GM12892 (cell line): ENCODE measurements at regions not wholly inside any gene's neighbourhood (a gene's known extent, or its start where the extent isn't known, plus 50 kb on each side); places are given as distances from the start of the nearest gene placed in this dataset.
"Not testable (repeated sequence)": the region's sequence is repeated elsewhere in the genome, so short reads cannot be mapped to it uniquely, and the experiment has no call there.

ENCODE experiments used
- DNase-seq: peaks from one replicate; pipeline ENCODE4 v3.0.0; 2011; ENCODE audit not compliant: insufficient read length
- FAIRE-seq: peaks from 2 replicates; lab custom pipeline; 2011; peaks lifted over from hg19 to GRCh38; lab: Jason Lieb, UNC
- POLR2A ChIP-seq: IDR thresholded peaks from 2 replicates; pipeline ENCODE4 v1.6.1; 2011; ENCODE audit warnings: low read depth, low read length, control low read depth
- POLR2AphosphoS5 ChIP-seq: IDR thresholded peaks from 2 replicates; pipeline ENCODE4 v1.6.1; 2011; ENCODE audit warnings: low read depth, low read length, control low read depth
- TAF1 ChIP-seq: IDR thresholded peaks from 2 replicates; pipeline ENCODE4 v1.6.1; 2011; ENCODE audit warnings: low read depth, mild to moderate bottlenecking, control low read depth, low read length, borderline replicate concordance

DNA sequence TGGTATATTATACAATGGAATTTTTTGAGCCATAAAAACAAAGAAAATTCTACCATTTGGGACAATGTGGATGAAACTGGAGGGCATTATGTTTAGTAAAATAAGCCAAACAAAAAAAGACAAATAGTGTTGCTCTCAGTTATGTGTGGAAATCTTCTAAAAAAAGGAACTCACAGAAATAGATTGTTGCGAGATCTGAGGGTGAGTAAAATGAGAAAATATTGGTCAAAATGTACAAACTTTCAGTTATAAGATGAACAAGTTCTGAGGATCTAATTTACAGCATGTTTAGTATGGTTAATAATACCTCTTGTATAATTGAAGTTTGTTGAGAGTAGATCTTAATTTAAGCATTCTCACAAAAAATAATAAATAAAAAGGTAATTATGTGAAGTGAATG lies 291.2 kb downstream of the KIF20B start:
- no peak for TF ChIP-seq POLR2A
- no peak for TF ChIP-seq TAF1
- no peak for TF ChIP-seq POLR2AphosphoS5
- FAIRE-seq (no peak), DNase-seq (no peak)

GRCh38 chr10:90007226-90007625 lies 305.8 kb downstream of the KIF20B start:
- DNase-seq, result no peak
- TF ChIP-seq POLR2AphosphoS5 (no peak), TAF1 (no peak), POLR2A (no peak)
- peak; percentile 50 for FAIRE-seq

DNA sequence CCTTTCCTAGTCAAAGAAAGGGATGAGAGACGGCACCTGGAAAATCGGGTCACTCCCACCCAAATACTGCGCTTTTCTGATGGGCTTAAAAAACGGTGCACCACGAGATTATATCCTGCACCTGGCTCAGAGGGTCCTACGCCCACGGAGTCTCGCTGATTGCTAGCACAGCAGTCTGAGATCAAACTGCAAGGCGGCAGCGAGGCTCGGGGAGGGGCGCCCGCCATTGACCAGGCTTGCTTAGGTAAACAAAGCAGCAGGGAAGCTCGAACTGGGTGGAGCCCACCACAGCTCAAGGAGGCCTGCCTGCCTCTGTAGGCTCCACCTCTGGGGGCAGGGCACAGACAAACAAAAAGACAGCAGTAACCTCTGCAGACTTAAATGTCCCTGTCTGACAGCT lies 309.9 kb downstream of the KIF20B start:
- DNase-seq, FAIRE-seq: not testable (repeated sequence)

- TF ChIP-seq TAF1, result no peak
- TF ChIP-seq POLR2A, result no peak
- TF ChIP-seq POLR2AphosphoS5, result no peak
- FAIRE-seq (no peak), DNase-seq (no peak)
These were observed 317.4 kb downstream of the KIF20B start for GRCh38 chr10:90018819-90019218.

- TF ChIP-seq POLR2A (no peak), TAF1 (no peak), POLR2AphosphoS5 (no peak)
- DNase-seq, result no peak
- no peak for FAIRE-seq
These were observed 319.1 kb downstream of the KIF20B start for GRCh38 chr10:90020506-90020905.

GRCh38 chr10:90023950-90024349 lies 322.6 kb downstream of the KIF20B start:
- TF ChIP-seq POLR2AphosphoS5 (no peak), POLR2A (no peak), TAF1 (no peak)
- FAIRE-seq (no peak), DNase-seq (no peak)

DNA sequence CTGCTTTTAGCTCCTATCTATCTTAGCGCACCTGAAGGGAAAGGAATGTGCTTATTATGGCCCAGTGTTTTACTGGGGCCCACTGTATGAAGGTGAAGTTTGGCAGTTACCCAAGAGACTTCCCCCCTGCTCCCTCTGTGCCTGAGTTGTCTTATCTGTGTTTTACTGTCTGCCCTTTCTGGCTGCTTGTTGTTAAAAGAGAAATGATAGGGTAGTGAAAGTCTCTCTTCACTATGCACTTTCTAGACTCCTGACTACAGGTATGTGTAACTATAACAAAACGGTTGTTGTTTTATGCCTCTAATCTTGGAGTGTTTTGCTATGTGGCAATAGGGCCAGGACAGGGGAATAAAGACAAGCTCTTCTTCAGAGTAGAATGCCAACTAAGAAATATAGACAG lies 326.9 kb downstream of the KIF20B start:
- no peak for TF ChIP-seq TAF1
- TF ChIP-seq POLR2A, result no peak
- no peak for TF ChIP-seq POLR2AphosphoS5
- DNase-seq (no peak), FAIRE-seq (no peak)

- TF ChIP-seq POLR2AphosphoS5 (no peak), TAF1 (no peak), POLR2A (no peak)
- no peak for FAIRE-seq
- no peak for DNase-seq
These were observed 330.4 kb downstream of the KIF20B start for GRCh38 chr10:90031776-90032175.

DNA sequence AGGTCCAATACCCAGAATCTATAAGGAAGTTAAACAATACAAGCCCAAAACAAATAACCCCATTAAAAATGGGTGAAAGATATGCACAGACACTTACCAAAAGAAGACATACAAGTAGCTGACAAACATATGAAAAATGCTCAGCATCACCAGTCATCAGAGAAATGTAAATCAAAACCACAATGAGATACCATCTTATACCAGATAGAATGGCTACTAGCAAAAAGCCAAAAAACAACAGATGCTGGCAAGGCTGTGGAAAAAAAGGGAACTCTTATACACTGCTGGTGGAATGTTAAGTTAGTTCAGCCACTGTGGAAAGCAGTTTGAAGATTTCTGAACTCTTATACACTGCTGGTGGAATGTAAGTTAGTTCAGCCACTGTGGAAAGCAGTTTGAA lies 331.1 kb downstream of the KIF20B start:
- FAIRE-seq (no peak), DNase-seq (no peak)
- TF ChIP-seq POLR2A (no peak), TAF1 (no peak), POLR2AphosphoS5 (no peak)

DNA sequence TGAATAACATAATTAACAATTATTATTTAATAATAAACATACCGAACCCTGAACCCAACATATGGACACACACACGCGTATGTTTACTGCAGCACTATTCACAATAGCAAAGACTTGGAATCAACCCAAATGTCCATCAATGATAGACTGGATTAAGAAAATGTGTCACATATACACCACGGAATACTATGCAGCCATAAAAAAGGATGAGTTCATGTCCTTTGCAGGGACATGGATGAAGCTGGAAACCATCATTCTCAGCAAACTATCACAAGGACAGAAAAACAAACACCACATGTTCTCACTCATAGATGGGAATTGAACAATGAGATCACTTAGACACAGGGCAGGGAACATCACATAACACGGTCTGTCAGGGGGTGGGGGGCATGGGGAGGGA lies 333.5 kb downstream of the KIF20B start:
- not testable (repeated sequence) for DNase-seq, FAIRE-seq

DNA sequence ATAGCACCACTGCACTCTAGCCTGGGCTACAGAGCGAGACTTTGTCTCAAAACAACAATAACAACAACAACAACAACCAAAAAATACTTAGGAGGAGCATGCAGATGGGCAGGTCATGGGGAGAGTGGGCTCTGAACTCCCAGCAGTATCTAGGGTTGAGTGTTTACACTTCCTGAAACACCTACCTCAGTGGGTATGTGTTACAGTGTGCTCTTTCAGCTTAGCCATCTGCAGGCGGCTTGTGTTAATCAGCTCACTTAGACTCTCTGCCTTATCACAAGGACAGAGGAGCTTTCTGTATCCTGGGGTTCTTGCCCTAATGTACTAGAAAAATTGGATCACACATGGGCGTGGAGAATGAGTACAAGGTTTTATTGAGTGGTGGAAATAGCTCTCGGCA lies 340.2 kb downstream of the KIF20B start:
- DNase-seq, result no peak
- no peak for FAIRE-seq
- no peak for TF ChIP-seq POLR2AphosphoS5
- no peak for TF ChIP-seq POLR2A
- TF ChIP-seq TAF1, result no peak

DNA sequence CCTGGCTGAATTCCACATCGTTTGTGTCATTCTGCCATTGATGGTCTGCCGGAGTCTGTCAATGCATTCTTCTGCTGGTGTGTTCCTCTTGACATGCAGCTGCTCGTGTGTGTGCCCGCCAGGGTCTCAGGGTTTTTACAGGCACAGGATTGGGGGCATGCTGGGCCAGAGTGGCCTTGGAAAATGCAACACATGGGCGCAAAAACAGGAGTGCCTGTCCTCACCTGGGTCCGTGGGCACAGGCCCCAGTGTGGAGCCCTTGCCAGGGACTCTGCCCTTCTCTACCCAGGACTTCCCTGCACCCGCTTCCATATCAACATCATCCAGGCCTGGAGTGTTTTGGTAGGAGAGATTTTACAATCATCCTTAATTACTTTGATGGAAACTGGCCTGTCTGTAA lies 340.7 kb downstream of the KIF20B start:
- TF ChIP-seq POLR2A, result no peak
- TF ChIP-seq POLR2AphosphoS5, result no peak
- TF ChIP-seq TAF1, result no peak
- FAIRE-seq (no peak), DNase-seq (no peak)

- DNase-seq, result no peak
These were observed 345.9 kb downstream of the KIF20B start for GRCh38 chr10:90047243-90047729.

GRCh38 chr10:90051053-90051452 lies 349.7 kb downstream of the KIF20B start:
- FAIRE-seq (no peak), DNase-seq (no peak)

More at GRCh38 chr10:90047243-90047729, 345.9 kb downstream of the KIF20B start:
- TF ChIP-seq POLR2A, result no peak
- peak; percentile 90 for FAIRE-seq

GRCh38 chr10:90051474-90051873 lies 350.1 kb downstream of the KIF20B start:
- DNase-seq (no peak), FAIRE-seq (peak; percentile 57)

More at GRCh38 chr10:90051053-90051452, 349.7 kb downstream of the KIF20B start:
- no peak for TF ChIP-seq POLR2A

More at GRCh38 chr10:90051474-90051873, 350.1 kb downstream of the KIF20B start:
- TF ChIP-seq TAF1 (no peak), POLR2A (no peak), POLR2AphosphoS5 (no peak)
